Rectal smooth muscle tissue (tissue), 1 donor: ENCODE measurements at regions not wholly inside any gene's neighbourhood (a gene's known extent, or its start where the extent isn't known, plus 50 kb on each side); places are given as distances from the start of the nearest gene placed in this dataset.

Experiments used
- H3K27ac ChIP-seq: one replicate; pipeline ENCODE4 v1.7.0; 2013; ENCODE audit warnings: low read depth, low read length, inconsistent platforms
- H3K27me3 ChIP-seq: one replicate; pipeline ENCODE4 v1.7.0; 2013; ENCODE audit warnings: low read length; ENCODE audit not compliant: control insufficient read depth, insufficient read depth
- H3K36me3 ChIP-seq: one replicate; pipeline ENCODE4 v1.7.0; 2013; ENCODE audit warnings: low read length; ENCODE audit not compliant: control insufficient read depth, insufficient read depth
- H3K4me1 ChIP-seq: one replicate; pipeline ENCODE4 v1.7.0; 2013; ENCODE audit warnings: low read length; ENCODE audit not compliant: control insufficient read depth, insufficient read depth
- H3K4me3 ChIP-seq: one replicate; pipeline ENCODE4 v1.7.0; 2013; ENCODE audit warnings: low read length
- H3K9ac ChIP-seq: one replicate; pipeline ENCODE4 v1.7.0; 2013; ENCODE audit warnings: low read length

- H3K27ac ChIP-seq, result no peak overlapping the region
- no peaks in the 10 kb centered on the region for H3K27me3 ChIP-seq
- no peaks in the 10 kb centered on the region for H3K4me1 ChIP-seq
- H3K36me3 ChIP-seq, result no peaks in the 10 kb centered on the region
- H3K9ac ChIP-seq, result no peak overlapping the region
- no peak overlapping the region for H3K4me3 ChIP-seq
Observed at GRCh38 chrX:115895678-115896329, 274.7 kb upstream of the AGTR2 start.

GRCh38 chrX:115896362-115896761 is 274.2 kb upstream of the AGTR2 start:
- no peaks in the 10 kb centered on the region for H3K27me3 ChIP-seq
- H3K4me3 ChIP-seq, result no peak overlapping the region
- no peak overlapping the region for H3K9ac ChIP-seq
- no peak overlapping the region for H3K27ac ChIP-seq
- H3K36me3 ChIP-seq, result no peaks in the 10 kb centered on the region
- no peaks in the 10 kb centered on the region for H3K4me1 ChIP-seq

GRCh38 chrX:115897956-115898355 is 272.6 kb upstream of the AGTR2 start:
- no peaks in the 10 kb centered on the region for H3K4me1 ChIP-seq
- no peak overlapping the region for H3K9ac ChIP-seq
- no peaks in the 10 kb centered on the region for H3K36me3 ChIP-seq
- no peaks in the 10 kb centered on the region for H3K27me3 ChIP-seq
- H3K4me3 ChIP-seq, result no peak overlapping the region
- no peak overlapping the region for H3K27ac ChIP-seq

GRCh38 chrX:115898382-115899001 is 272.1 kb upstream of the AGTR2 start:
- Histone ChIP-seq H3K27me3 (no peaks in the 10 kb centered on the region), H3K9ac (no peak overlapping the region), H3K36me3 (no peaks in the 10 kb centered on the region), H3K27ac (no peak overlapping the region), H3K4me3 (no peak overlapping the region), H3K4me1 (no peaks in the 10 kb centered on the region)

GRCh38 chrX:115900425-115900824 is 270.1 kb upstream of the AGTR2 start:
- no peak overlapping the region for H3K4me3 ChIP-seq
- H3K36me3 ChIP-seq, result no peaks in the 10 kb centered on the region
- H3K4me1 ChIP-seq, result no peaks in the 10 kb centered on the region
- no peaks in the 10 kb centered on the region for H3K27me3 ChIP-seq
- no peak overlapping the region for H3K27ac ChIP-seq
- H3K9ac ChIP-seq, result no peak overlapping the region

GRCh38 chrX:115901241-115901640 is 269.3 kb upstream of the AGTR2 start:
- H3K27ac ChIP-seq, result no peak overlapping the region

GRCh38 chrX:115902995-115903394 is 267.5 kb upstream of the AGTR2 start:
- no peaks in the 10 kb centered on the region for H3K36me3 ChIP-seq
- H3K4me1 ChIP-seq, result no peaks in the 10 kb centered on the region
- H3K4me3 ChIP-seq, result no peak overlapping the region
- H3K9ac ChIP-seq, result no peak overlapping the region
- H3K27me3 ChIP-seq, result no peaks in the 10 kb centered on the region
- H3K27ac ChIP-seq, result no peak overlapping the region

More at GRCh38 chrX:115901241-115901640, 269.3 kb upstream of the AGTR2 start:
- no peak overlapping the region for H3K4me3 ChIP-seq
- H3K9ac ChIP-seq, result no peak overlapping the region
- H3K36me3 ChIP-seq, result no peaks in the 10 kb centered on the region
- no peaks in the 10 kb centered on the region for H3K4me1 ChIP-seq
- H3K27me3 ChIP-seq, result no peaks in the 10 kb centered on the region

GRCh38 chrX:115906276-115906675 is 264.3 kb upstream of the AGTR2 start:
- Histone ChIP-seq H3K4me3 (no peak overlapping the region), H3K9ac (no peak overlapping the region), H3K36me3 (no peaks in the 10 kb centered on the region), H3K27ac (no peak overlapping the region), H3K4me1 (no peaks in the 10 kb centered on the region), H3K27me3 (no peaks in the 10 kb centered on the region)

GRCh38 chrX:115906881-115907280 is 263.7 kb upstream of the AGTR2 start:
- Histone ChIP-seq H3K27ac (no peak overlapping the region), H3K4me3 (no peak overlapping the region), H3K27me3 (no peaks in the 10 kb centered on the region), H3K4me1 (no peaks in the 10 kb centered on the region), H3K36me3 (no peaks in the 10 kb centered on the region), H3K9ac (no peak overlapping the region)

GRCh38 chrX:115909017-115909416 is 261.5 kb upstream of the AGTR2 start:
- Histone ChIP-seq H3K4me3 (no peak overlapping the region), H3K36me3 (no peaks in the 10 kb centered on the region), H3K4me1 (no peaks in the 10 kb centered on the region), H3K27me3 (no peaks in the 10 kb centered on the region), H3K27ac (no peak overlapping the region), H3K9ac (no peak overlapping the region)

- H3K36me3 ChIP-seq, result no peaks in the 10 kb centered on the region
- no peak overlapping the region for H3K9ac ChIP-seq
- H3K4me3 ChIP-seq, result no peak overlapping the region
- H3K27ac ChIP-seq, result no peak overlapping the region
- no peaks in the 10 kb centered on the region for H3K27me3 ChIP-seq
- no peaks in the 10 kb centered on the region for H3K4me1 ChIP-seq
Observed at GRCh38 chrX:115911967-115912366, 258.6 kb upstream of the AGTR2 start.

GRCh38 chrX:115912372-115912897 is 258.1 kb upstream of the AGTR2 start:
- H3K27ac ChIP-seq, result no peak overlapping the region
- H3K4me3 ChIP-seq, result no peak overlapping the region
- no peaks in the 10 kb centered on the region for H3K4me1 ChIP-seq

GRCh38 chrX:115913575-115913974 is 257.0 kb upstream of the AGTR2 start:
- Histone ChIP-seq H3K27ac (no peak overlapping the region), H3K27me3 (no peaks in the 10 kb centered on the region), H3K4me1 (no peaks in the 10 kb centered on the region), H3K9ac (no peak overlapping the region), H3K36me3 (no peaks in the 10 kb centered on the region), H3K4me3 (no peak overlapping the region)

More at GRCh38 chrX:115912372-115912897, 258.1 kb upstream of the AGTR2 start:
- no peaks in the 10 kb centered on the region for H3K27me3 ChIP-seq
- no peaks in the 10 kb centered on the region for H3K36me3 ChIP-seq
- H3K9ac ChIP-seq, result no peak overlapping the region
